HEK293 (cell line): ENCODE measurements at regions not wholly inside any gene's neighbourhood (a gene's known extent, or its start where the extent isn't known, plus 50 kb on each side); places are given as distances from the start of the nearest gene placed in this dataset.

Source experiments
- CTCF ChIA-PET: fragments of 350-600 bp; formaldehyde crosslinking; extraction: SDS; loops from one replicate; lab custom pipeline; 2021; ENCODE audit warnings: antibody characterized with exemption; lab: Yijun Ruan, JAX
- POLR2A ChIA-PET: fragments of 300-600 bp; formaldehyde crosslinking; extraction: SDS; loops from one replicate; lab custom pipeline; 2020; ENCODE audit warnings: antibody characterized with exemption, inconsistent platforms; lab: Yijun Ruan, JAX
- H3K27ac ChIP-seq: fragments of 200-500 bp; sonication (Bioruptor generic); 2 replicates; pipeline ENCODE4 v1.5.1; 2014; ENCODE audit warnings: low read depth, low read length, control low read depth, inconsistent platforms; ENCODE audit errors: extremely low read depth
- H3K36me3 ChIP-seq, 2 experiments: fragments of 200-500 bp in 1 of 2; sonication (Bioruptor generic) in 1 of 2; 1 replicate in 1 of 2; 2 replicates in 1 of 2; pipeline ENCODE4 v1.5.1; 2014 to 2017; ENCODE audit warnings: inconsistent platforms in 2 of 2, low read length in 2 of 2; ENCODE audit not compliant: control insufficient read depth in 2 of 2, insufficient read depth in 1 of 2
- H3K4me1 ChIP-seq: fragments of 200-500 bp; sonication (Bioruptor generic); 2 replicates; pipeline ENCODE4 v1.5.1; 2014; ENCODE audit warnings: mild to moderate bottlenecking, low read length, inconsistent platforms; ENCODE audit not compliant: control insufficient read depth, insufficient read depth
- H3K4me3 ChIP-seq: 2 replicates; pipeline ENCODE4 v1.5.1; 2011; ENCODE audit warnings: low read depth, mild to moderate bottlenecking, control low read depth, low read length, moderate library complexity
- H3K9me3 ChIP-seq: fragments of 200-500 bp; sonication (Bioruptor generic); 2 replicates; pipeline ENCODE4 v1.5.1; 2014; ENCODE audit warnings: low read depth, low read length, inconsistent platforms; ENCODE audit not compliant: control insufficient read depth, insufficient read depth
- ELK4 ChIP-seq: IDR thresholded peaks from 2 replicates; pipeline ENCODE4 v1.6.1; 2011; ENCODE audit warnings: mild to moderate bottlenecking, low read depth, low read length, borderline replicate concordance
- GLI4 ChIP-seq: fragments of 450-650 bp; formaldehyde crosslinking; IDR thresholded peaks from 2 replicates; pipeline ENCODE4 v1.5.1; 2016; ENCODE audit warnings: missing biosample characterization, missing genetic modification characterization
- KLF7 ChIP-seq: fragments of 450-650 bp; formaldehyde crosslinking; IDR thresholded peaks from 2 replicates; pipeline ENCODE4 v1.5.1; 2016; ENCODE audit warnings: missing biosample characterization, missing genetic modification characterization, borderline replicate concordance
- MEIS1 ChIP-seq: sonication (generic); formaldehyde crosslinking; IDR thresholded peaks from 2 replicates; pipeline ENCODE4 v1.8.1; 2022; ENCODE audit warnings: missing genetic modification reagents, mild to moderate bottlenecking, borderline replicate concordance
- SALL2 ChIP-seq: fragments of 450-650 bp; formaldehyde crosslinking; IDR thresholded peaks from 2 replicates; pipeline ENCODE4 v1.5.0; 2017; ENCODE audit warnings: missing biosample characterization, mild to moderate bottlenecking, missing genetic modification characterization, borderline replicate concordance
- ZBTB17 ChIP-seq: fragments of 450-650 bp; formaldehyde crosslinking; IDR thresholded peaks from 2 replicates; pipeline ENCODE4 v1.5.1; 2016; ENCODE audit warnings: missing biosample characterization, missing genetic modification characterization
- ZFP3 ChIP-seq: fragments of 450-650 bp; formaldehyde crosslinking; IDR thresholded peaks from 2 replicates; pipeline ENCODE4 v1.5.1; 2016; ENCODE audit warnings: low read depth, missing biosample characterization, missing genetic modification characterization
- ZNF544 ChIP-seq: fragments of 450-650 bp; formaldehyde crosslinking; IDR thresholded peaks from 2 replicates; pipeline ENCODE4 v1.5.0; 2017; ENCODE audit warnings: missing biosample characterization, missing genetic modification characterization
- TF ChIP-seq, protein P1 (sequence below): fragments of 450-650 bp; formaldehyde crosslinking; conservative IDR thresholded peaks from 2 replicates; pipeline ENCODE4 v1.5.1; 2016; ENCODE audit warnings: low read depth, missing biosample characterization, missing genetic modification characterization
- TF ChIP-seq, protein P2 (sequence below): fragments of 450-650 bp; formaldehyde crosslinking; IDR thresholded peaks from 2 replicates; pipeline ENCODE4 v1.5.1; 2016; ENCODE audit warnings: missing biosample characterization, missing genetic modification characterization
- TF ChIP-seq, protein P3 (sequence below): fragments of 450-650 bp; formaldehyde crosslinking; IDR thresholded peaks from 2 replicates; pipeline ENCODE4 v1.5.1; 2016; ENCODE audit warnings: missing biosample characterization, missing genetic modification characterization, borderline replicate concordance
- TF ChIP-seq, protein P4 (sequence below): fragments of 450-650 bp; formaldehyde crosslinking; IDR thresholded peaks from 2 replicates; pipeline ENCODE4 v1.5.1; 2016; ENCODE audit warnings: missing biosample characterization, missing genetic modification characterization

- TF ChIP-seq, protein P1, sequence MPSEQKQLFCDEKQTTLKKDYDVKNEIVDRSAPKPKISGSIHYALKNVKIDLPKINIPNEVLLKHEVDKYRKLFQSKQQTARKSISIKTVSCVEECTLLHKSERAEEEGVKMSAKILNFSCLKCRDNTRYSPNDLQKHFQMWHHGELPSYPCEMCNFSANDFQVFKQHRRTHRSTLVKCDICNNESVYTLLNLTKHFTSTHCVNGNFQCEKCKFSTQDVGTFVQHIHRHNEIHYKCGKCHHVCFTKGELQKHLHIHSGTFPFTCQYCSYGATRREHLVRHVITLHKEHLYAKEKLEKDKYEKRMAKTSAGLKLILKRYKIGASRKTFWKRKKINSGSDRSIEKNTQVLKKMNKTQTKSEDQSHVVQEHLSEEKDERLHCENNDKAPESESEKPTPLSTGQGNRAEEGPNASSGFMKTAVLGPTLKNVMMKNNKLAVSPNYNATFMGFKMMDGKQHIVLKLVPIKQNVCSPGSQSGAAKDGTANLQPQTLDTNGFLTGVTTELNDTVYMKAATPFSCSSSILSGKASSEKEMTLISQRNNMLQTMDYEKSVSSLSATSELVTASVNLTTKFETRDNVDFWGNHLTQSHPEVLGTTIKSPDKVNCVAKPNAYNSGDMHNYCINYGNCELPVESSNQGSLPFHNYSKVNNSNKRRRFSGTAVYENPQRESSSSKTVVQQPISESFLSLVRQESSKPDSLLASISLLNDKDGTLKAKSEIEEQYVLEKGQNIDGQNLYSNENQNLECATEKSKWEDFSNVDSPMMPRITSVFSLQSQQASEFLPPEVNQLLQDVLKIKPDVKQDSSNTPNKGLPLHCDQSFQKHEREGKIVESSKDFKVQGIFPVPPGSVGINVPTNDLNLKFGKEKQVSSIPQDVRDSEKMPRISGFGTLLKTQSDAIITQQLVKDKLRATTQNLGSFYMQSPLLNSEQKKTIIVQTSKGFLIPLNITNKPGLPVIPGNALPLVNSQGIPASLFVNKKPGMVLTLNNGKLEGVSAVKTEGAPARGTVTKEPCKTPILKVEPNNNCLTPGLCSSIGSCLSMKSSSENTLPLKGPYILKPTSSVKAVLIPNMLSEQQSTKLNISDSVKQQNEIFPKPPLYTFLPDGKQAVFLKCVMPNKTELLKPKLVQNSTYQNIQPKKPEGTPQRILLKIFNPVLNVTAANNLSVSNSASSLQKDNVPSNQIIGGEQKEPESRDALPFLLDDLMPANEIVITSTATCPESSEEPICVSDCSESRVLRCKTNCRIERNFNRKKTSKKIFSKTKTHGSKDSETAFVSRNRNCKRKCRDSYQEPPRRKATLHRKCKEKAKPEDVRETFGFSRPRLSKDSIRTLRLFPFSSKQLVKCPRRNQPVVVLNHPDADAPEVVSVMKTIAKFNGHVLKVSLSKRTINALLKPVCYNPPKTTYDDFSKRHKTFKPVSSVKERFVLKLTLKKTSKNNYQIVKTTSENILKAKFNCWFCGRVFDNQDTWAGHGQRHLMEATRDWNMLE (tag by site-specific recombination) = no peak
- no peak for TF ChIP-seq ZBTB17 (tag by site-specific recombination)
- no peak for TF ChIP-seq SALL2
These were observed 506.9 kb upstream of the FAM47C start (continued) for GRCh38 chrX:36501169-36501702.

DNA sequence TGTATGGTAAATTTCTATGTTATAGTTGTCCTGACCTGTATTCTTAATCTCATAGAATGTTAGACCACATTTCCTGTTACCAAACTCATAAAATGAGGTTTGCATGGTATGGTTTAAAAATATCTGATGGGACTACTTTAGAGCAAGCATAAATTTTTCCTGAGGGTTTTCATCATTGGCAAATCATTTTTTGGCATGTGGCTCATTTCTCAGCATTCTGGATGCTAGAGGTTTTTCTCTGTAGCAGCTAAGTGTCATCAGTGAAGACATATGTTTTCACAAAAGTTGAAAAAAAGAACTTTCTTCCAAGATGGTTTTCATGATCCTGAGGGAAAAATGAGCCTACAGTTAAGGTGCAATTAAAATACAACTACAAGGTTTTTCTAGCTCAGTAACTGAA, 503.5 kb upstream of the FAM47C start:
- CTCF ChIA-PET = no interaction called here
- Histone ChIP-seq H3K36me3 (no peaks in the 10 kb centered on the region), H3K4me3 (no peak overlapping the region), H3K9me3 (peaks cover 3% of the 10 kb centered on the region; the same call in 1 of the 2 replicates), H3K4me1 (no peaks in the 10 kb centered on the region), H3K27ac (no peak overlapping the region)
- POLR2A ChIA-PET = no interaction called here
- no peak for TF ChIP-seq KLF7 (tag by site-specific recombination)
- TF ChIP-seq ELK4 = no peak
- TF ChIP-seq, protein P2, sequence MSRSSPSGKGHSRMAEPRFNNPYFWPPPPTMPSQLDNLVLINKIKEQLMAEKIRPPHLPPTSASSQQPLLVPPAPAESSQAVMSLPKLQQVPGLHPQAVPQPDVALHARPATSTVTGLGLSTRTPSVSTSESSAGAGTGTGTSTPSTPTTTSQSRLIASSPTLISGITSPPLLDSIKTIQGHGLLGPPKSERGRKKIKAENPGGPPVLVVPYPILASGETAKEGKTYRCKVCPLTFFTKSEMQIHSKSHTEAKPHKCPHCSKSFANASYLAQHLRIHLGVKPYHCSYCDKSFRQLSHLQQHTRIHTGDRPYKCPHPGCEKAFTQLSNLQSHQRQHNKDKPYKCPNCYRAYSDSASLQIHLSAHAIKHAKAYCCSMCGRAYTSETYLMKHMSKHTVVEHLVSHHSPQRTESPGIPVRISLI (tag by site-specific recombination) = no peak
- no peak for TF ChIP-seq MEIS1 (CRISPR knock-in tag)
- TF ChIP-seq GLI4 = no peak
- no peak for TF ChIP-seq ZNF544 (tag by site-specific recombination)
- TF ChIP-seq, protein P3, sequence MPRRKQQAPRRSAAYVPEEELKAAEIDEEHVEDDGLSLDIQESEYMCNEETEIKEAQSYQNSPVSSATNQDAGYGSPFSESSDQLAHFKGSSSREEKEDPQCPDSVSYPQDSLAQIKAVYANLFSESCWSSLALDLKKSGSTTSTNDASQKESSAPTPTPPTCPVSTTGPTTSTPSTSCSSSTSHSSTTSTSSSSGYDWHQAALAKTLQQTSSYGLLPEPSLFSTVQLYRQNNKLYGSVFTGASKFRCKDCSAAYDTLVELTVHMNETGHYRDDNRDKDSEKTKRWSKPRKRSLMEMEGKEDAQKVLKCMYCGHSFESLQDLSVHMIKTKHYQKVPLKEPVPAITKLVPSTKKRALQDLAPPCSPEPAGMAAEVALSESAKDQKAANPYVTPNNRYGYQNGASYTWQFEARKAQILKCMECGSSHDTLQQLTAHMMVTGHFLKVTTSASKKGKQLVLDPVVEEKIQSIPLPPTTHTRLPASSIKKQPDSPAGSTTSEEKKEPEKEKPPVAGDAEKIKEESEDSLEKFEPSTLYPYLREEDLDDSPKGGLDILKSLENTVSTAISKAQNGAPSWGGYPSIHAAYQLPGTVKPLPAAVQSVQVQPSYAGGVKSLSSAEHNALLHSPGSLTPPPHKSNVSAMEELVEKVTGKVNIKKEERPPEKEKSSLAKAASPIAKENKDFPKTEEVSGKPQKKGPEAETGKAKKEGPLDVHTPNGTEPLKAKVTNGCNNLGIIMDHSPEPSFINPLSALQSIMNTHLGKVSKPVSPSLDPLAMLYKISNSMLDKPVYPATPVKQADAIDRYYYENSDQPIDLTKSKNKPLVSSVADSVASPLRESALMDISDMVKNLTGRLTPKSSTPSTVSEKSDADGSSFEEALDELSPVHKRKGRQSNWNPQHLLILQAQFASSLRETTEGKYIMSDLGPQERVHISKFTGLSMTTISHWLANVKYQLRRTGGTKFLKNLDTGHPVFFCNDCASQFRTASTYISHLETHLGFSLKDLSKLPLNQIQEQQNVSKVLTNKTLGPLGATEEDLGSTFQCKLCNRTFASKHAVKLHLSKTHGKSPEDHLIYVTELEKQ (tag by site-specific recombination) = no peak
- no peak for TF ChIP-seq ZFP3
- TF ChIP-seq, protein P4, sequence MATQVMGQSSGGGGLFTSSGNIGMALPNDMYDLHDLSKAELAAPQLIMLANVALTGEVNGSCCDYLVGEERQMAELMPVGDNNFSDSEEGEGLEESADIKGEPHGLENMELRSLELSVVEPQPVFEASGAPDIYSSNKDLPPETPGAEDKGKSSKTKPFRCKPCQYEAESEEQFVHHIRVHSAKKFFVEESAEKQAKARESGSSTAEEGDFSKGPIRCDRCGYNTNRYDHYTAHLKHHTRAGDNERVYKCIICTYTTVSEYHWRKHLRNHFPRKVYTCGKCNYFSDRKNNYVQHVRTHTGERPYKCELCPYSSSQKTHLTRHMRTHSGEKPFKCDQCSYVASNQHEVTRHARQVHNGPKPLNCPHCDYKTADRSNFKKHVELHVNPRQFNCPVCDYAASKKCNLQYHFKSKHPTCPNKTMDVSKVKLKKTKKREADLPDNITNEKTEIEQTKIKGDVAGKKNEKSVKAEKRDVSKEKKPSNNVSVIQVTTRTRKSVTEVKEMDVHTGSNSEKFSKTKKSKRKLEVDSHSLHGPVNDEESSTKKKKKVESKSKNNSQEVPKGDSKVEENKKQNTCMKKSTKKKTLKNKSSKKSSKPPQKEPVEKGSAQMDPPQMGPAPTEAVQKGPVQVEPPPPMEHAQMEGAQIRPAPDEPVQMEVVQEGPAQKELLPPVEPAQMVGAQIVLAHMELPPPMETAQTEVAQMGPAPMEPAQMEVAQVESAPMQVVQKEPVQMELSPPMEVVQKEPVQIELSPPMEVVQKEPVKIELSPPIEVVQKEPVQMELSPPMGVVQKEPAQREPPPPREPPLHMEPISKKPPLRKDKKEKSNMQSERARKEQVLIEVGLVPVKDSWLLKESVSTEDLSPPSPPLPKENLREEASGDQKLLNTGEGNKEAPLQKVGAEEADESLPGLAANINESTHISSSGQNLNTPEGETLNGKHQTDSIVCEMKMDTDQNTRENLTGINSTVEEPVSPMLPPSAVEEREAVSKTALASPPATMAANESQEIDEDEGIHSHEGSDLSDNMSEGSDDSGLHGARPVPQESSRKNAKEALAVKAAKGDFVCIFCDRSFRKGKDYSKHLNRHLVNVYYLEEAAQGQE (tag by site-specific recombination) = no peak
- TF ChIP-seq, all 188 proteins: peak for 0
